GM12878 (cell line): ENCODE measurements at regions not wholly inside any gene's neighbourhood (a gene's known extent, or its start where the extent isn't known, plus 50 kb on each side); places are given as distances from the start of the nearest gene placed in this dataset.

Experiments
- BRCA1 ChIP-seq: IDR thresholded peaks from 2 replicates; pipeline ENCODE4 v1.6.1; 2011; ENCODE audit warnings: low read depth, low read length, improper control_type of control experiment
- EP300 ChIP-seq, 2 experiments: fragments of 150-350 bp in 1 of 2; IDR thresholded peaks; 2 replicates each; pipeline ENCODE4 v1.6.1; 2011 to 2012; ENCODE audit warnings: low read depth in 2 of 2, low read length in 2 of 2, borderline replicate concordance in 1 of 2, improper control_type of control experiment in 1 of 2, inconsistent platforms in 1 of 2; ENCODE audit not compliant: control insufficient read depth in 1 of 2
- ETV6 ChIP-seq, 2 experiments: fragments of 450-650 bp in 1 of 2; IDR thresholded peaks in 1 of 2; conservative IDR thresholded peaks in 1 of 2; 2 replicates each; pipeline ENCODE4 v1.6.1; 2014; ENCODE audit warnings: antibody characterized with exemption in 1 of 2, borderline replicate concordance in 1 of 2, low read depth in 1 of 2, mild to moderate bottlenecking in 1 of 2, moderate library complexity in 1 of 2
- FOXK2 ChIP-seq: fragments of 450-650 bp; IDR thresholded peaks from 2 replicates; pipeline ENCODE4 v1.6.1; 2017; ENCODE audit warnings: mild to moderate bottlenecking, moderate library complexity
- FOXM1 ChIP-seq: IDR thresholded peaks from 2 replicates; pipeline ENCODE4 v1.6.1; 2012; ENCODE audit warnings: low read depth, mild to moderate bottlenecking, inconsistent platforms, low read length, moderate library complexity
- IRF4 ChIP-seq: IDR thresholded peaks from 2 replicates; pipeline ENCODE4 v1.6.1; 2011; ENCODE audit warnings: low read depth, low read length
- MEF2A ChIP-seq: IDR thresholded peaks from 2 replicates; pipeline ENCODE4 v1.6.1; 2011; ENCODE audit warnings: low read depth, mild to moderate bottlenecking, low read length, moderate library complexity; ENCODE audit not compliant: insufficient read depth
- NR2C2 ChIP-seq: IDR thresholded peaks from 2 replicates; pipeline ENCODE4 v1.6.1; 2011; ENCODE audit warnings: borderline replicate concordance, low read depth; ENCODE audit not compliant: control insufficient read depth, insufficient read length
- POLR2A ChIP-seq: IDR thresholded peaks from 2 replicates; pipeline ENCODE4 v1.6.1; 2011; ENCODE audit warnings: low read depth, mild to moderate bottlenecking, low read length
- SP1 ChIP-seq: IDR thresholded peaks from one replicate; pipeline ENCODE4 v1.6.1; 2011; ENCODE audit warnings: low read depth, low read length
- TF ChIP-seq, protein P1 (sequence below): fragments of 450-650 bp; IDR thresholded peaks from 2 replicates; pipeline ENCODE4 v1.6.1; 2017; ENCODE audit warnings: antibody characterized with exemption, mild to moderate bottlenecking, moderate library complexity
- TF ChIP-seq, protein P2 (sequence below): fragments of 450-650 bp; IDR thresholded peaks from 2 replicates; pipeline ENCODE4 v1.6.1; 2014; ENCODE audit warnings: mild to moderate bottlenecking
- TF ChIP-seq, protein P3 (sequence below): fragments of 450-650 bp; IDR thresholded peaks from 2 replicates; pipeline ENCODE4 v1.6.1; 2016; ENCODE audit warnings: mild to moderate bottlenecking
- TF ChIP-seq, protein P4 (sequence below): IDR thresholded peaks from 2 replicates; pipeline ENCODE4 v1.6.1; 2012; ENCODE audit warnings: low read length, inconsistent platforms
- TF ChIP-seq, protein P5 (sequence below): IDR thresholded peaks from 2 replicates; pipeline ENCODE4 v1.6.1; 2011; ENCODE audit warnings: borderline replicate concordance, low read depth, mild to moderate bottlenecking, moderate library complexity, mixed read lengths, low read length; ENCODE audit not compliant: insufficient read depth; ENCODE audit errors: extremely low read length

DNA sequence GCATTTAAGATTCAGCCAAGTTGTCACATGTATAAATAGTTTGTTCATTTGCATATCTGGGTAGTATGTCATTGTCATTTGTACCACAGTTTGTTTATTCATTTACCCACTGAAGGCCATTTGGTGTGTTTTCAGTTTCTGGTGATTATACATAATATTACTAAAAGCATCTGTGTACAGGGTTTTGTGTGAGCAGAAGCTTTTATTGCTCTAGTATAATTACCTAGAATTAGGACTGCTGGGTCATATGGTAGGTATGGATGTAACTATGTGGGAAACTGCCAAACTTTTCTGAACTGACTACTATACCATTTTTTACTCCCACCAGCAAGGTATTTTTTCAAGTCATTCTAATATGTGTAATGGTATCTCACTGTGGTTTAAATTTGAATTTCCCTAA lies 584.0 kb upstream of the GHITM start (continued):
- TF ChIP-seq, protein P1, sequence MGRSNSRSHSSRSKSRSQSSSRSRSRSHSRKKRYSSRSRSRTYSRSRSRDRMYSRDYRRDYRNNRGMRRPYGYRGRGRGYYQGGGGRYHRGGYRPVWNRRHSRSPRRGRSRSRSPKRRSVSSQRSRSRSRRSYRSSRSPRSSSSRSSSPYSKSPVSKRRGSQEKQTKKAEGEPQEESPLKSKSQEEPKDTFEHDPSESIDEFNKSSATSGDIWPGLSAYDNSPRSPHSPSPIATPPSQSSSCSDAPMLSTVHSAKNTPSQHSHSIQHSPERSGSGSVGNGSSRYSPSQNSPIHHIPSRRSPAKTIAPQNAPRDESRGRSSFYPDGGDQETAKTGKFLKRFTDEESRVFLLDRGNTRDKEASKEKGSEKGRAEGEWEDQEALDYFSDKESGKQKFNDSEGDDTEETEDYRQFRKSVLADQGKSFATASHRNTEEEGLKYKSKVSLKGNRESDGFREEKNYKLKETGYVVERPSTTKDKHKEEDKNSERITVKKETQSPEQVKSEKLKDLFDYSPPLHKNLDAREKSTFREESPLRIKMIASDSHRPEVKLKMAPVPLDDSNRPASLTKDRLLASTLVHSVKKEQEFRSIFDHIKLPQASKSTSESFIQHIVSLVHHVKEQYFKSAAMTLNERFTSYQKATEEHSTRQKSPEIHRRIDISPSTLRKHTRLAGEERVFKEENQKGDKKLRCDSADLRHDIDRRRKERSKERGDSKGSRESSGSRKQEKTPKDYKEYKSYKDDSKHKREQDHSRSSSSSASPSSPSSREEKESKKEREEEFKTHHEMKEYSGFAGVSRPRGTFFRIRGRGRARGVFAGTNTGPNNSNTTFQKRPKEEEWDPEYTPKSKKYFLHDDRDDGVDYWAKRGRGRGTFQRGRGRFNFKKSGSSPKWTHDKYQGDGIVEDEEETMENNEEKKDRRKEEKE, result no peak
- TF ChIP-seq BRCA1 (no peak), FOXM1 (no peak), ETV6 (conservative IDR thresholded peaks at IDR 0.05 in 1 of 2, IDR thresholded peaks at IDR 0.05 in 1 of 2; ENCODE audit: borderline replicate concordance in 1 of 2, low read depth in 1 of 2) (no peak), NR2C2 (no peak), EP300 (IDR thresholded peaks at IDR 0.05; ENCODE audit: borderline replicate concordance in 1 of 2, control insufficient read depth in 1 of 2, low read depth in 2 of 2, low read length in 2 of 2) (0 out of 4 replicates have a peak, but pooled peaks of 1 of the 2 experiments have one; percentile 23), FOXK2 (no peak), MEF2A (0 out of 2 replicates have a peak, but pooled peaks have one; percentile 35), IRF4 (no peak), POLR2A (no peak), SP1 (no peak)
- TF ChIP-seq, protein P2, sequence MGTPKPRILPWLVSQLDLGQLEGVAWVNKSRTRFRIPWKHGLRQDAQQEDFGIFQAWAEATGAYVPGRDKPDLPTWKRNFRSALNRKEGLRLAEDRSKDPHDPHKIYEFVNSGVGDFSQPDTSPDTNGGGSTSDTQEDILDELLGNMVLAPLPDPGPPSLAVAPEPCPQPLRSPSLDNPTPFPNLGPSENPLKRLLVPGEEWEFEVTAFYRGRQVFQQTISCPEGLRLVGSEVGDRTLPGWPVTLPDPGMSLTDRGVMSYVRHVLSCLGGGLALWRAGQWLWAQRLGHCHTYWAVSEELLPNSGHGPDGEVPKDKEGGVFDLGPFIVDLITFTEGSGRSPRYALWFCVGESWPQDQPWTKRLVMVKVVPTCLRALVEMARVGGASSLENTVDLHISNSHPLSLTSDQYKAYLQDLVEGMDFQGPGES, result no peak
- TF ChIP-seq, protein P3, sequence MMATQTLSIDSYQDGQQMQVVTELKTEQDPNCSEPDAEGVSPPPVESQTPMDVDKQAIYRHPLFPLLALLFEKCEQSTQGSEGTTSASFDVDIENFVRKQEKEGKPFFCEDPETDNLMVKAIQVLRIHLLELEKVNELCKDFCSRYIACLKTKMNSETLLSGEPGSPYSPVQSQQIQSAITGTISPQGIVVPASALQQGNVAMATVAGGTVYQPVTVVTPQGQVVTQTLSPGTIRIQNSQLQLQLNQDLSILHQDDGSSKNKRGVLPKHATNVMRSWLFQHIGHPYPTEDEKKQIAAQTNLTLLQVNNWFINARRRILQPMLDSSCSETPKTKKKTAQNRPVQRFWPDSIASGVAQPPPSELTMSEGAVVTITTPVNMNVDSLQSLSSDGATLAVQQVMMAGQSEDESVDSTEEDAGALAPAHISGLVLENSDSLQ, result peak; percentile 67
- TF ChIP-seq, protein P4, sequence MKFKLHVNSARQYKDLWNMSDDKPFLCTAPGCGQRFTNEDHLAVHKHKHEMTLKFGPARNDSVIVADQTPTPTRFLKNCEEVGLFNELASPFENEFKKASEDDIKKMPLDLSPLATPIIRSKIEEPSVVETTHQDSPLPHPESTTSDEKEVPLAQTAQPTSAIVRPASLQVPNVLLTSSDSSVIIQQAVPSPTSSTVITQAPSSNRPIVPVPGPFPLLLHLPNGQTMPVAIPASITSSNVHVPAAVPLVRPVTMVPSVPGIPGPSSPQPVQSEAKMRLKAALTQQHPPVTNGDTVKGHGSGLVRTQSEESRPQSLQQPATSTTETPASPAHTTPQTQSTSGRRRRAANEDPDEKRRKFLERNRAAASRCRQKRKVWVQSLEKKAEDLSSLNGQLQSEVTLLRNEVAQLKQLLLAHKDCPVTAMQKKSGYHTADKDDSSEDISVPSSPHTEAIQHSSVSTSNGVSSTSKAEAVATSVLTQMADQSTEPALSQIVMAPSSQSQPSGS, result peak; percentile 37; the same call in 1 of the 2 replicates
- TF ChIP-seq, protein P5, sequence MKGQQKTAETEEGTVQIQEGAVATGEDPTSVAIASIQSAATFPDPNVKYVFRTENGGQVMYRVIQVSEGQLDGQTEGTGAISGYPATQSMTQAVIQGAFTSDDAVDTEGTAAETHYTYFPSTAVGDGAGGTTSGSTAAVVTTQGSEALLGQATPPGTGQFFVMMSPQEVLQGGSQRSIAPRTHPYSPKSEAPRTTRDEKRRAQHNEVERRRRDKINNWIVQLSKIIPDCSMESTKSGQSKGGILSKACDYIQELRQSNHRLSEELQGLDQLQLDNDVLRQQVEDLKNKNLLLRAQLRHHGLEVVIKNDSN, result no peak
